HG03139 (cell line): ENCODE measurements at regions not wholly inside any gene's neighbourhood (a gene's known extent, or its start where the extent isn't known, plus 50 kb on each side); places are given as distances from the start of the nearest gene placed in this dataset.

ENCODE experiments used
- ATAC-seq: cut with Tn5 transposase; IDR thresholded peaks from one replicate; pipeline ENCODE4 v1.9.1; 2021; ENCODE audit not compliant: unreplicated experiment

DNA sequence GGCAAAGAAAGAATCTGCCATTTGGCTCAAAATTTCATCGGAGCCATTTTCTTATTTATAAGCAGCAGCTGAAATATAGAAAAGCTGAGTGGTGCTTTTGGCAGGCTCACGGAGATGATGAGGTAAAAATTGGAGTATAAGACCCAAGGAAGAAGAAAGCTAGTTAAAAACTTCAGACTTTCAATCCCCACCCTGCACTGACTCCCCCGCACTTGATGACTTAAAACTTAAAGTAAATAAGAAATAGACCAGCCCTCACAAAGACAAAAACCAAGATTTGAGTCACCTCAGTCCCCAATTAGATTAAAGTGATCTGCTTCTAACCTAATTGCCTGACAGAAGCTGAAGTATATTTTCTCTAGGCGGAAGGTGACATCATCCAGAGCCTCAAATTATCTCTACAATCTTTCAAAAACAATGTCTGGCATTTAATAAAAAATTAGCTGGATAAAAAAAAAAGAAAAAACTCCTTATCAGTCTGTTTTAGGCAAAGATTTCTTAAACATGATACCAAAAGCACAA is 124.0 kb upstream of the PJA2 start:
- ATAC-seq, result no peak

DNA sequence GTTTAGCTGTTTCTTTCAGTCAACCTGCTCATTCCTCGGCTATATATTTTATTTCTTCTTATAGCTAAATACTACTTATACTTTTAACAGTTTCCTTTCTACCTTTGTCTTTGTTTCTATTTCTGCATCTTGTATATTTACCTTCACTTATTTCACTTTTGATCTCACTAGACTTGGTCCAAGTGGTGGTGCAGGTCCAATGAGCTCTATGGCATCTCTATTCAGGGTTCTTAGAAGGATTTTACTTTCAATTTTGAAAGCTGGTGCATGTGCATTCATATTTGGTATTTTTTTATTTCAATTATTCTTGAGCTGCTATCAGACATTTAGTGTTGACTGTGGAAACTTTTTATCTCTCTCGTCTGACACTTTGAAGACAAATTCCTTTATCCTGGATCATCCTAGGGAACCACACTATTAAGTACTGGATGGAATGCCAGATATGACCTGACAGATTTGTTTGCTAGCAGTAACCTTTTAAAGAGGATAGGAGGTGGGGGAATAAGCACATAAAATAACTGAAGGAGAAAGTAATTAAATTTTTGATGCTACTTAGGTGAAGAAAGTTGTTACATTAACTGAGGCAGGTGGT is 123.1 kb upstream of the PJA2 start:
- no peak for ATAC-seq

DNA sequence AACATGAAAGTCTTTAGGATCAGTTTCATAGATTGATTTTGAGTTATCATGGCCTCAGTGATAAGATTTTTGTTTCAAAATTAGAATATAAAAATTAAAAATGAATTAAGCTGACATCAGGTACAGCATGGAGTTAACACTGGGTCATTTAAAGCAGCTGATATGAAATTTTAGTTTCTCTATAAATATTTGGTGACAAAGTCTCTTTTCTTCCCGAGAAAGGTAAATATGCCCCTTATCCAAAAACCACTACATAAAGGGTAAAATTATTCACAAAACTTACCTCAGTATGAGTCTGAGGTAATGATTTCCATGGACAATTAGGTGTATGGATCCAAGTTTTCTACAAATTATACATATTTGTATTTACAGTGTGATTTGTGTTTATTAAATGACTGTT is 121.5 kb upstream of the PJA2 start:
- no peak for ATAC-seq

DNA sequence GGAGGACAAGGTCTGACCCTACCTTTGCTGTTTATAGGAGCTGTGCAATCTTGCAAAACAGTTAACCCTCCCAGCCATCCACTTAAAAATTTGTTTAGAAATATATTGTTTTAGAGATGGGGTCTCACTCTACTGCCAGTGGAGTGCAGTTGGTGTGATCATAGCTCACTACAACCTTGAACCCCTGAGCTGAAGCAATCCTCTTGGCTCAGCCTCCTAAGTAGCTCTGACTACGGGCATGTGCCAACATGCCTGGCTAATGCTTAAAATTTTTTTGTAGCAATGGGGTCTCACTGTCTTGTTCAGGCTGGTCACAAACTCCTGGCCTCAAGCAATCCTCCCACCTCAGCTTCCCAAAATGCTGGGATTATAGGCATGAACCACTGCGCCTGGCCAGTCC is 120.2 kb upstream of the PJA2 start:
- no peak for ATAC-seq

DNA sequence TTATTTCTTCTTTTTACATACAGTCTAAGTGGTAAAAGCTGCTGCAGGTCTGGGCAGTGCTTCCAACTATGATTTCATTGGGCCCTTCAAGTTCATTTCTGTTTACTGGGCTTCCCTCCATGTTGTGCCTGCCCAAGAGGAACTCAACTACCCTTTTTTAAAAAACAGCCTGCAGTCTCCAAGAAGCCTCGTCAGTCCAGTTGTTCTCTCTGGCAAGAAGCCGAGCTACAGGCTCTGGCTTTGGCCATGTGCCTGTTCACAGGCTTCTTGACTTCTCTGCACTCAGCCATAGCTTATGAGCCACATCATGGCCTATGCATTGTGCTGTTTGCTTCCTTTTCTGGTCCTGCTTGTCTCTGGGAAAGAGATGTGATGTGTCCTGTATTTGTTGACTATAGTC is 119.7 kb upstream of the PJA2 start:
- no peak for ATAC-seq

DNA sequence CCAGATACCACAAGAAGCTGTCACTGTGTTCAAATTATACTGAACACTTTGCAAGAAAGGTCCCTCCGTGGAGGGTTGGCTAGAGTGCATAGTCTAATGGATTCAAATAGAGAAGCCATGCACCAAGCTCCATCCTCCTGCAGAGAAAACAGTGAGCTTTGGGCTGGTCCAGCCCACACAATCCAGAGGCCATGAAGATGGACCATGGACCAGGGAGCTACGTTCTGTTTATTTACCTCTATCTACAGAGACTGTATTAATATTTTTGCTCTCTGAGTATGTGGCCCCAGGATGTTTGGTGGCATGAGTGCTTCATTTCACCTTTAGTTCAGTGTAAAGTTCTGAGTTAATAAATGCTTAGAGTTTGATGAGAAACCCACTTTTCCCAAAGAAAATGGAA is 114.8 kb upstream of the PJA2 start:
- no peak for ATAC-seq

GRCh38 chr5:109524026-109524425 is 114.3 kb upstream of the PJA2 start:
- ATAC-seq, result no peak

DNA sequence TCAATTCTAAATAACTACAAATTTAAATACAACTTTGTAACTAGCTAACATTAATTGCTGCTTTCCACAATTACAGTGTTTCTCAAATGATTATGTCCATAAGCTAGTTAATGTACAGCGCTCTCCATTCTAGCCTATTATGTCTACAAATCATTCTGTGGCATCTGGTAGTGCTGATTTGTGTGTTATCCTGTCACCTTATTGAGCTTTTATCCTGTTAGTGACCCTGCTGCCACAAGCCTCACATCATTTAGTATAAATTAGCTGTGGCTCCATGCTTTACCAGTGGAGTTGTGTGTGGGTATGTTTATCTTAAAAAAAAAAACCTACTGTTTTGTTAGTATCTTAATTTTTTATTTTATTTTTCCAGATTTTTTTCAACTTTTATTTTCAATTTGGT is 112.6 kb upstream of the PJA2 start:
- no peak for ATAC-seq

- ATAC-seq, result no peak
These were observed 109.6 kb upstream of the PJA2 start for GRCh38 chr5:109519416-109519815.

- no peak for ATAC-seq
These were observed 106.6 kb upstream of the PJA2 start for GRCh38 chr5:109516390-109516789.

DNA sequence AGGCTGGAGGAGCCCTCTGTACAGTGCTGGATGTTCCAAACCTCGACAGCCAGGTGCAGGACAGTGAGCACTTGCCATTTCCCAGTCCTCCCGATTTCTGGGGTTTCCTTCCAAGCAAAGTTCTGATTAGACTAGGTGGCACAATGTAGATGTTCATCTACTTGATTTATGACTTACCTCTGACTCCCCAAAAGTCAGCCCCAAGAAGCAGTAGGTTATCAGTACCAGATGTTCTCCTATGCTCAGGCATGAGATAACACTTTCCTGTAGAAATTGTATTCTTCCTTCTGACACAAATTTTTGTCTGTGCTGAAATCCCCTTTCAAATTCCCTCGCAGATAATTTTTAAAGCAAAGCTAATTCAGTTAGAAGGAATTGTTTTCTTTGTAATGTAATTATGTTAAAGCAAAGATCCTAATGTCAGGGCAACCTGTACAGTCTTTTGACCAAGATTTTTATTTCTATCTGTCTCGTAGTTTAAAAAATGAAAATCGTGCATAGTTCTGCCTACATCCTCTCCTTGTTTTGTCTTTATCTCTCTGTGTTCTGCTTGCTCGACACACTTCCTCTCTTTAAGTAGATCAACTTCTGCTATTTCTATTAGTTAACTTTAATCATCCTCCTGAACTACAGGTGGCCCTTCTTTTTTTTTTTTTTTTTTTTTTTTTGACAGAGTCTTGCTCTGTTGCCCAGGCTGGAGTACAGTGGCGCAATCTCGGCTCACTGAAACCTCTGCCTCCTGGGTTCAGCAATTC is 102.4 kb upstream of the PJA2 start:
- no peak for ATAC-seq

DNA sequence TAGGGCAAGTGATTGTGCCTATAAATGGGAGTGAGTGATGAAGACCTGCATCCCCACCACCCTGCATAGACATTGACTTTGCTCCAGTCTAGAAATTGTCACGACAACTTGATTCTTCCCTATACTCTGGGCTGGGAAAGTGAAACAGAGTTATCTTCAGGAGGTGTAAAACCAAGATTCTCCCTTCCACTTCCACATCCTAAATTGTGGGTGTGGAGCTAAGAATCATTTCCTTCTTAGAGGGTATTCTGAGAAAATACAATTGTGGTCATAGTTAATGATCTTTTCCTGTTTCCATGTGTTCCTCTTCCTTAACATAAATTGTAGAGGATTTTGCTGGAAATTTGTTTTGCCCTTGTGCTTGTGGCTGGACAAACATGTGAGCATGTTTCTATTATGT is 96.8 kb upstream of the PJA2 start:
- ATAC-seq, result no peak

- ATAC-seq, result no peak
These were observed 86.3 kb upstream of the PJA2 start for GRCh38 chr5:109496112-109496511.

- no peak for ATAC-seq
These were observed 78.1 kb upstream of the PJA2 start for GRCh38 chr5:109487753-109488420.

- no peak for ATAC-seq
These were observed 76.5 kb upstream of the PJA2 start for GRCh38 chr5:109486200-109486804.

- ATAC-seq, result no peak
These were observed 75.3 kb upstream of the PJA2 start for GRCh38 chr5:109485030-109485429.

GRCh38 chr5:109484597-109484996 is 74.8 kb upstream of the PJA2 start:
- no peak for ATAC-seq

DNA sequence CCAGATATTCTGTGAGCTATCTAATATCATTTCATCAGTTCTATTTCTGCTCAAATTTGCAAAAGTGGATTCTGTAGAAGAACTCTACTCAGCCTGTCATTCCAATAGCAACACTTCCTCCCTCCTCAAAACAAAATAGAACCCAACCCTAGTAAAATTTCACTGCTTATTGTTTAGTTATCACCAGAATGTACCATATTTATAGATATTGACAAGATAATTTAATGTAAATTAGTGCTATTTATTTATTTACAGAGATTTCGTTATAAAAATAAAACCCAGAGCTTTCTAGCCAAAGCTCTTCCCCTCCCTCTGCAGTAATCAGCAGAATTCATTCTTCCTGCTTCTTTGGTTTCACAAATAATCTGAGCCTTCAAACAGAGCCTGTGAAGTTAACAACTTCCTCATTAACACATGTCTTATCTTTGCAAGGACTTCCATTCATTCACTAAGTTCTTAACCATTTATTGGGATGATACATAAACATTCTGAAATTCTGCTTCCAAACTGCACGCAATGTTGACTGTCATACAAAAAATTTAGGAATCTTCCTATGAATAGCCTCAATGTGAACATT is 73.7 kb upstream of the PJA2 start:
- ATAC-seq, result no peak

DNA sequence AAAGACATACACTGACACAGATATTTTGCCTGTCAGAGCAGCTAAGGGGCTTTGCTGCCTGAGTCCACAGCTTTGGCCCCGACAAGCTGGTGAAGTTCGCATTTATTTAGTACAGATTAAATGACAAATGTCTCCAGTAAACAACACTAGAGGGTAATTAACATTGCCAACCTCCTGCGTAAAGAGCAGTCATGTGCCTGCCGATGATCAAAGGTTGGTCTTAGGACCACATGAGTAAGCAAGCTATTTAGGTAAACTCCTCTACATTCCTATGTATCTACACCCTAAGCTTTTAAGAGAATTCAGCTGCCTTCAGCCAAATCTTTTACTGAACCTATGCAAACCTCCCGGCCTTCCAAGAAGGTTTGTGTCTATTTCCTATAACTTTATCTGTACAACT is 73.0 kb upstream of the PJA2 start:
- no peak for ATAC-seq

DNA sequence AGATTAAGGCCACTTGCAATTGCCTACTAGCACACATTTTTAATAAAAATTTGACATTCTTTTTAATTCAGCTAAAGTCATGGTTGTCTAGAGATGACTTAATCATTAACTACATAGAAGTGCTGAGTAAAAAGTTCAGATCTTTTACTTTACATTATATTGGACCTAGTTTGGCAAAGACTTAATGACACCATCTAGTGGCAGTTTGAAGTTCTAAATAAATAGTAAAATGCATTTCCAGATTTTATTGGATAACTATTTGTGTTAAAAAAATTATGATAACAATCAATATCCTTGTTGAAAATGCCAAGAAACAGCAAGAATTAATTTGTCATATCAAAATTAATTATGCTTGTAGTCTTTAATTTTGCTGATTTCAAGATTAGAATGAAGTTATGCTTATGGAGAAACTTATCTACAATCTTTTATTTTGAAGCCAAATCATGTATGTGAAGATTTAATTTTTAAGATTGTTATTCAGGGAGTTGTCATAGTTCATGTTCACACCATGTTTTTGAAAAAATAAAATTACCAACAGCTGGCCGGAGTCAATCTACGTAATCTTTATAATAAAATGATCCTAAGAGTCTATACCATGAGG is 69.6 kb upstream of the PJA2 start:
- no peak for ATAC-seq

- no peak for ATAC-seq
These were observed 69.1 kb upstream of the PJA2 start for GRCh38 chr5:109478830-109479229.
